K562 (cell line): ENCODE measurements at regions not wholly inside any gene's neighbourhood (a gene's known extent, or its start where the extent isn't known, plus 50 kb on each side); places are given as distances from the start of the nearest gene placed in this dataset.

ENCODE experiments used
- ATF1 ChIP-seq, 2 experiments: fragments of 450-650 bp in 1 of 2; IDR thresholded peaks; 2 replicates each; pipeline ENCODE4 v1.6.1; 2016; ENCODE audit warnings: missing compliant biosample characterization in 1 of 2, missing genetic modification characterization in 1 of 2
- CBX5 ChIP-seq: IDR thresholded peaks from 2 replicates; pipeline ENCODE4 v1.6.1; 2014; ENCODE audit warnings: low read depth, borderline replicate concordance
- CTBP1 ChIP-seq: fragments of 450-650 bp; IDR thresholded peaks from 2 replicates; pipeline ENCODE4 v1.6.1; 2016; ENCODE audit warnings: borderline replicate concordance
- GABPB1 ChIP-seq: sonication (generic); formaldehyde crosslinking; IDR thresholded peaks from 2 replicates; pipeline ENCODE4 v1.8.0; 2022; ENCODE audit warnings: mild to moderate bottlenecking, missing genetic modification reagents
- HDAC2 ChIP-seq: fragments of 450-650 bp; IDR thresholded peaks from 2 replicates; pipeline ENCODE4 v1.6.1; 2016; ENCODE audit warnings: mild to moderate bottlenecking
- L3MBTL2 ChIP-seq: fragments of 450-650 bp; IDR thresholded peaks from 2 replicates; pipeline ENCODE4 v1.6.1; 2016; ENCODE audit warnings: mild to moderate bottlenecking, moderate library complexity
- MAFG ChIP-seq: fragments of 450-650 bp; conservative IDR thresholded peaks from 2 replicates; pipeline ENCODE4 v1.6.1; 2016; ENCODE audit warnings: missing genetic modification characterization, missing compliant biosample characterization
- NFXL1 ChIP-seq: fragments of 450-650 bp; formaldehyde crosslinking; IDR thresholded peaks from 2 replicates; pipeline ENCODE4 v1.4.0; 2021; ENCODE audit warnings: mild to moderate bottlenecking
- POLR2B ChIP-seq: fragments of 450-650 bp; IDR thresholded peaks from 2 replicates; pipeline ENCODE4 v1.6.1; 2018; ENCODE audit warnings: low read depth; ENCODE audit not compliant: partially characterized antibody
- TEAD1 ChIP-seq, 2 experiments: fragments of 450-650 bp in 1 of 2; sonication (generic) in 1 of 2; formaldehyde crosslinking; IDR thresholded peaks; 2 replicates each; pipeline versions ENCODE4 v1.4.0 to v1.8.0; 2020 to 2022; ENCODE audit warnings: mild to moderate bottlenecking in 2 of 2, missing genetic modification reagents in 1 of 2
- ZC3H11A ChIP-seq: IDR thresholded peaks from 2 replicates; pipeline ENCODE4 v1.6.1; 2012; ENCODE audit warnings: low read depth, low read length, improper control_type of control experiment
- ZC3H4 ChIP-seq: sonication (generic); formaldehyde crosslinking; IDR thresholded peaks from 2 replicates; pipeline ENCODE4 v1.9.0; 2021; ENCODE audit warnings: missing genetic modification reagents, borderline replicate concordance
- ZEB2 ChIP-seq: fragments of 450-650 bp; IDR thresholded peaks from 2 replicates; pipeline ENCODE4 v1.6.1; 2016
- ZNF184 ChIP-seq: sonication (generic); formaldehyde crosslinking; IDR thresholded peaks from 2 replicates; pipeline ENCODE4 v1.5.0; 2020; ENCODE audit warnings: missing genetic modification reagents
- ZNF217 ChIP-seq: sonication (generic); formaldehyde crosslinking; IDR thresholded peaks from 2 replicates; pipeline ENCODE4 v1.8.0; 2022; ENCODE audit warnings: mild to moderate bottlenecking, missing genetic modification reagents
- ZNF57 ChIP-seq: fragments of 450-650 bp; formaldehyde crosslinking; IDR thresholded peaks from 2 replicates; pipeline ENCODE4 v1.4.0; 2020; ENCODE audit warnings: mild to moderate bottlenecking, moderate library complexity
- TF ChIP-seq, protein P1 (sequence below): sonication (generic); formaldehyde crosslinking; IDR thresholded peaks from 2 replicates; pipeline ENCODE4 v1.8.1; 2023; ENCODE audit warnings: mild to moderate bottlenecking, missing genetic modification reagents, moderate library complexity
- TF ChIP-seq, protein P2 (sequence below), 2 experiments: fragments of 450-650 bp in 1 of 2; sonication (generic) in 1 of 2; formaldehyde crosslinking in 1 of 2; IDR thresholded peaks in 1 of 2; conservative IDR thresholded peaks in 1 of 2; 2 replicates each; pipeline versions ENCODE4 v1.6.1 to v1.8.1; 2016 to 2023; ENCODE audit warnings: mild to moderate bottlenecking in 2 of 2, moderate library complexity in 2 of 2, inconsistent platforms in 1 of 2, missing genetic modification reagents in 1 of 2
- TF ChIP-seq, protein P3 (sequence below), 3 experiments: IDR thresholded peaks in 2 of 3; conservative IDR thresholded peaks in 1 of 3; 2 replicates each; pipeline ENCODE4 v1.5.1; 2011 to 2012; ENCODE audit warnings: low read length in 3 of 3, mild to moderate bottlenecking in 3 of 3, control low read depth in 2 of 3, improper control_type of control experiment in 1 of 3, inconsistent platforms in 1 of 3, low read depth in 1 of 3, mixed read lengths in 1 of 3, moderate library complexity in 1 of 3; ENCODE audit not compliant: insufficient read depth in 2 of 3
- TF ChIP-seq, protein P4 (sequence below): fragments of 250-450 bp; sonication (Bioruptor Pico); IDR thresholded peaks from 2 replicates; pipeline ENCODE4 v1.5.0; 2020; ENCODE audit warnings: mild to moderate bottlenecking
- TF ChIP-seq, protein P5 (sequence below), 2 experiments: fragments of 250-450 bp in 1 of 2; fragments of 450-650 bp in 1 of 2; sonication (Bioruptor Pico) in 1 of 2; IDR thresholded peaks; 2 replicates each; pipeline versions ENCODE4 v1.6.1 to v1.8.0; 2016 to 2021; ENCODE audit warnings: mild to moderate bottlenecking in 2 of 2, moderate library complexity in 2 of 2, missing compliant biosample characterization in 1 of 2, missing genetic modification characterization in 1 of 2
- TF ChIP-seq, protein P6 (sequence below): fragments of 250-450 bp; sonication (Bioruptor Pico); IDR thresholded peaks from 2 replicates; pipeline ENCODE4 v1.5.0; 2021

DNA sequence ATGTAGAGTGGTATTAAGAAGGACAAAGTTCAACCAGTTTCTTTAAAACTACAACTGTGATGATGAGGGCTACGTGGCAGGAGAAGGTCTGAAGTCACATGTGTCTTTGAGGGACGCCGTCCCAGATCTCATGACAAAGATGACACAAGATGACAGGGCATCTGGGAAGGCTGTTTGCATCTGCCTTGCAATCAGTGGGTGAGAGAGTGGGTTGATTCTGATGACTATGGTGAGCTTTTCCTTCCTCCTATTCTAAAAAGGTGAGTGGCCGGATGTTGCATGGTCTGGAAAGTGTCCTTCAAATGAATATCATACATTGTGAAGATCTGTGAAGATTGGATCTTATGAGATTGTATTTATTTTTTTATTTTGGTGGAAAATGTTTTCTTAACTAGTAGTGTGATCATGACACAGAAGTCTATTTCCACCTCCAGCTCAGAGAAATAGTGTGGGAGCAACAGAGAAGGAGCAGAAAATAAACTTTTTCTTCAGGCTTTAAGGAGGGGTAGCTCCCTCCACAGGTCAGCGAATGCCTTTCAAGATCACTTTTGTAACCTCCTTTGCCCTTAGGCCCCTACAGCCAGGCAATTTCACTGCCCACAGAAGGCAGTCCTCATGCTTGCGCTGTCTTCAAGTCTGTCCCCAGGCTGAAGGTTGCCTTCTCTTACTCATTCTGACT, 76.0 kb upstream of the ATF3 start (continued):
- TF ChIP-seq, protein P1, sequence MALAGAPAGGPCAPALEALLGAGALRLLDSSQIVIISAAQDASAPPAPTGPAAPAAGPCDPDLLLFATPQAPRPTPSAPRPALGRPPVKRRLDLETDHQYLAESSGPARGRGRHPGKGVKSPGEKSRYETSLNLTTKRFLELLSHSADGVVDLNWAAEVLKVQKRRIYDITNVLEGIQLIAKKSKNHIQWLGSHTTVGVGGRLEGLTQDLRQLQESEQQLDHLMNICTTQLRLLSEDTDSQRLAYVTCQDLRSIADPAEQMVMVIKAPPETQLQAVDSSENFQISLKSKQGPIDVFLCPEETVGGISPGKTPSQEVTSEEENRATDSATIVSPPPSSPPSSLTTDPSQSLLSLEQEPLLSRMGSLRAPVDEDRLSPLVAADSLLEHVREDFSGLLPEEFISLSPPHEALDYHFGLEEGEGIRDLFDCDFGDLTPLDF (CRISPR knock-in tag): no peak
- TF ChIP-seq ZNF57 (CRISPR knock-in tag): no peak
- no peak for TF ChIP-seq ZNF184 (CRISPR knock-in tag)
- 0 out of 2 replicates have a peak, but pooled peaks have one; percentile 27 for TF ChIP-seq ZEB2
- peak; percentile 27; the same call in 1 of the 2 replicates for TF ChIP-seq CTBP1
- TF ChIP-seq MAFG (tag): peak; percentile 40
- TF ChIP-seq ZC3H4 (CRISPR knock-in tag): no peak
- peak in 1 of 2 experiments; percentile 37; a peak in 1 of 4 replicates for TF ChIP-seq TEAD1 (CRISPR knock-in tag; IDR thresholded peaks at IDR 0.05)
- TF ChIP-seq POLR2B: no peak
- no peak for TF ChIP-seq CBX5
- TF ChIP-seq, protein P2, sequence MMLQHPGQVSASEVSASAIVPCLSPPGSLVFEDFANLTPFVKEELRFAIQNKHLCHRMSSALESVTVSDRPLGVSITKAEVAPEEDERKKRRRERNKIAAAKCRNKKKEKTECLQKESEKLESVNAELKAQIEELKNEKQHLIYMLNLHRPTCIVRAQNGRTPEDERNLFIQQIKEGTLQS (IDR thresholded peaks at IDR 0.05): peak; percentile 73; the same call in 1 of the 2 replicates
- TF ChIP-seq, protein P2 (CRISPR knock-in tag; conservative IDR thresholded peaks at IDR 0.05): no peak
- no peak for TF ChIP-seq GABPB1
- TF ChIP-seq, protein P3, sequence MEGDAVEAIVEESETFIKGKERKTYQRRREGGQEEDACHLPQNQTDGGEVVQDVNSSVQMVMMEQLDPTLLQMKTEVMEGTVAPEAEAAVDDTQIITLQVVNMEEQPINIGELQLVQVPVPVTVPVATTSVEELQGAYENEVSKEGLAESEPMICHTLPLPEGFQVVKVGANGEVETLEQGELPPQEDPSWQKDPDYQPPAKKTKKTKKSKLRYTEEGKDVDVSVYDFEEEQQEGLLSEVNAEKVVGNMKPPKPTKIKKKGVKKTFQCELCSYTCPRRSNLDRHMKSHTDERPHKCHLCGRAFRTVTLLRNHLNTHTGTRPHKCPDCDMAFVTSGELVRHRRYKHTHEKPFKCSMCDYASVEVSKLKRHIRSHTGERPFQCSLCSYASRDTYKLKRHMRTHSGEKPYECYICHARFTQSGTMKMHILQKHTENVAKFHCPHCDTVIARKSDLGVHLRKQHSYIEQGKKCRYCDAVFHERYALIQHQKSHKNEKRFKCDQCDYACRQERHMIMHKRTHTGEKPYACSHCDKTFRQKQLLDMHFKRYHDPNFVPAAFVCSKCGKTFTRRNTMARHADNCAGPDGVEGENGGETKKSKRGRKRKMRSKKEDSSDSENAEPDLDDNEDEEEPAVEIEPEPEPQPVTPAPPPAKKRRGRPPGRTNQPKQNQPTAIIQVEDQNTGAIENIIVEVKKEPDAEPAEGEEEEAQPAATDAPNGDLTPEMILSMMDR (IDR thresholded peaks at IDR 0.05 in 2 of 3, conservative IDR thresholded peaks at IDR 0.05 in 1 of 3; ENCODE audit: insufficient read depth in 2 of 3, low read depth in 1 of 3, low read length in 3 of 3): no peak
- TF ChIP-seq, protein P4, sequence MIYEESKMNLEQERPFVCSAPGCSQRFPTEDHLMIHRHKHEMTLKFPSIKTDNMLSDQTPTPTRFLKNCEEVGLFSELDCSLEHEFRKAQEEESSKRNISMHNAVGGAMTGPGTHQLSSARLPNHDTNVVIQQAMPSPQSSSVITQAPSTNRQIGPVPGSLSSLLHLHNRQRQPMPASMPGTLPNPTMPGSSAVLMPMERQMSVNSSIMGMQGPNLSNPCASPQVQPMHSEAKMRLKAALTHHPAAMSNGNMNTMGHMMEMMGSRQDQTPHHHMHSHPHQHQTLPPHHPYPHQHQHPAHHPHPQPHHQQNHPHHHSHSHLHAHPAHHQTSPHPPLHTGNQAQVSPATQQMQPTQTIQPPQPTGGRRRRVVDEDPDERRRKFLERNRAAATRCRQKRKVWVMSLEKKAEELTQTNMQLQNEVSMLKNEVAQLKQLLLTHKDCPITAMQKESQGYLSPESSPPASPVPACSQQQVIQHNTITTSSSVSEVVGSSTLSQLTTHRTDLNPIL (CRISPR knock-in tag): no peak
- TF ChIP-seq ZC3H11A: no peak
- TF ChIP-seq, protein P5, sequence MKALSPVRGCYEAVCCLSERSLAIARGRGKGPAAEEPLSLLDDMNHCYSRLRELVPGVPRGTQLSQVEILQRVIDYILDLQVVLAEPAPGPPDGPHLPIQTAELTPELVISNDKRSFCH (CRISPR knock-in tag; IDR thresholded peaks at IDR 0.05): no peak
- TF ChIP-seq, protein P5 (tag; IDR thresholded peaks at IDR 0.05): no peak
- TF ChIP-seq, protein P6, sequence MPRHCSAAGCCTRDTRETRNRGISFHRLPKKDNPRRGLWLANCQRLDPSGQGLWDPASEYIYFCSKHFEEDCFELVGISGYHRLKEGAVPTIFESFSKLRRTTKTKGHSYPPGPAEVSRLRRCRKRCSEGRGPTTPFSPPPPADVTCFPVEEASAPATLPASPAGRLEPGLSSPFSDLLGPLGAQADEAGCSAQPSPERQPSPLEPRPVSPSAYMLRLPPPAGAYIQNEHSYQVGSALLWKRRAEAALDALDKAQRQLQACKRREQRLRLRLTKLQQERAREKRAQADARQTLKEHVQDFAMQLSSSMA: no peak
- TF ChIP-seq HDAC2: no peak
- no peak for TF ChIP-seq NFXL1 (CRISPR knock-in tag)
- TF ChIP-seq ATF1 (CRISPR knock-in tag; IDR thresholded peaks at IDR 0.05): no peak
- TF ChIP-seq ATF1 (tag; IDR thresholded peaks at IDR 0.05): peak; percentile 29; the same call in 1 of the 2 replicates
- TF ChIP-seq ZNF217 (CRISPR knock-in tag): no peak
- peak; percentile 38; the same call in 1 of the 2 replicates for TF ChIP-seq L3MBTL2
